Chondrocyte (in vitro differentiated cells): ENCODE measurements at regions not wholly inside any gene's neighbourhood (a gene's known extent, or its start where the extent isn't known, plus 50 kb on each side); places are given as distances from the start of the nearest gene placed in this dataset.

Experiments
- DNase-seq: peaks from one replicate; pipeline ENCODE4 v3.0.0; 2021; ENCODE audit warnings: mixed read lengths, low spot score
- H3K27ac Mint-ChIP-seq: one replicate; pipeline ENCODE4 v1.8.0; 2021; ENCODE audit warnings: mild to moderate bottlenecking, moderate library complexity, mixed read lengths; ENCODE audit not compliant: unreplicated experiment
- H3K27me3 Mint-ChIP-seq: 2 replicates; pipeline ENCODE4 v1.8.0; 2021; ENCODE audit warnings: low read depth, mixed read lengths
- H3K36me3 Mint-ChIP-seq: 2 replicates; pipeline ENCODE4 v1.8.0; 2021; ENCODE audit warnings: low read depth, mixed read lengths
- H3K4me1 Mint-ChIP-seq: 2 replicates; pipeline ENCODE4 v1.8.0; 2021; ENCODE audit warnings: low read depth, mild to moderate bottlenecking, mixed read lengths
- H3K4me3 Mint-ChIP-seq: one replicate; pipeline ENCODE4 v1.8.0; 2021; ENCODE audit warnings: mild to moderate bottlenecking, moderate library complexity, mixed read lengths; ENCODE audit not compliant: unreplicated experiment
- H3K9me3 Mint-ChIP-seq: 2 replicates; pipeline ENCODE4 v1.8.0; 2021; ENCODE audit warnings: low read depth, mixed read lengths
- CTCF ChIP-seq: fragments of 200-600 bp; sonication (generic); IDR thresholded peaks from 2 replicates; pipeline ENCODE4 v1.5.0; 2021; ENCODE audit warnings: antibody characterized with exemption, mild to moderate bottlenecking, moderate library complexity

GRCh38 chr7:125119559-125120115, 190.0 kb upstream of the POT1 start:
- DNase-seq, result no peak
- H3K4me1 Mint-ChIP-seq, result no peaks in the 10 kb centered on the region
- no peak overlapping the region for H3K4me3 Mint-ChIP-seq
- no peak for TF ChIP-seq CTCF
- no peaks in the 10 kb centered on the region for H3K36me3 Mint-ChIP-seq
- no peaks in the 10 kb centered on the region for H3K27me3 Mint-ChIP-seq
- H3K27ac Mint-ChIP-seq, result no peak overlapping the region
- H3K9me3 Mint-ChIP-seq, result peaks cover 12% of the 10 kb centered on the region

- peaks cover 2% of the 10 kb centered on the region for H3K9me3 Mint-ChIP-seq
- no peak for TF ChIP-seq CTCF
- no peak for DNase-seq
- no peak overlapping the region for H3K4me3 Mint-ChIP-seq
- H3K4me1 Mint-ChIP-seq, result no peaks in the 10 kb centered on the region
- H3K27me3 Mint-ChIP-seq, result no peaks in the 10 kb centered on the region
- no peak overlapping the region for H3K27ac Mint-ChIP-seq
- H3K36me3 Mint-ChIP-seq, result no peaks in the 10 kb centered on the region
These were observed 188.8 kb upstream of the POT1 start for GRCh38 chr7:125118444-125118843.

- Mint-ChIP-seq H3K27ac (no peak overlapping the region), H3K4me1 (no peaks in the 10 kb centered on the region), H3K36me3 (no peaks in the 10 kb centered on the region), H3K27me3 (no peaks in the 10 kb centered on the region), H3K9me3 (peaks cover 8% of the 10 kb centered on the region), H3K4me3 (no peak overlapping the region)
- no peak for TF ChIP-seq CTCF
- DNase-seq, result no peak
These were observed 183.2 kb upstream of the POT1 start for GRCh38 chr7:125112850-125113249.

GRCh38 chr7:125099519-125099918, 169.9 kb upstream of the POT1 start:
- H3K4me1 Mint-ChIP-seq, result peaks cover 16% of the 10 kb centered on the region
- H3K9me3 Mint-ChIP-seq, result no peaks in the 10 kb centered on the region
- no peaks in the 10 kb centered on the region for H3K27me3 Mint-ChIP-seq
- H3K27ac Mint-ChIP-seq, result no peak overlapping the region
- no peak for DNase-seq
- H3K4me3 Mint-ChIP-seq, result no peak overlapping the region
- no peak for TF ChIP-seq CTCF
- no peaks in the 10 kb centered on the region for H3K36me3 Mint-ChIP-seq

GRCh38 chr7:125098377-125098970, 168.8 kb upstream of the POT1 start:
- no peak overlapping the region for H3K4me3 Mint-ChIP-seq
- no peak for DNase-seq
- TF ChIP-seq CTCF, result no peak
- no peak overlapping the region for H3K27ac Mint-ChIP-seq
- no peaks in the 10 kb centered on the region for H3K27me3 Mint-ChIP-seq
- no peaks in the 10 kb centered on the region for H3K9me3 Mint-ChIP-seq
- H3K4me1 Mint-ChIP-seq, result peaks cover 16% of the 10 kb centered on the region
- H3K36me3 Mint-ChIP-seq, result no peaks in the 10 kb centered on the region
